ENCODE measurements at regions not wholly inside any gene's neighbourhood (a gene's known extent, or its start where the extent isn't known, plus 50 kb on each side); places are given as distances from the start of the nearest gene placed in this dataset.

GRCh38 chr15:25072857-25073476, 118.2 kb downstream of the SNRPN start:
- TF ChIP-seq CTCF (IDR thresholded peaks at IDR 0.05; ENCODE audit: low read depth, low read length) (no peak), EZH2phosphoT487 (IDR thresholded peaks at IDR 0.05; ENCODE audit: low read depth) (no peak)

All from OCI-LY3 (cell line).